GM19468 (cell line): ENCODE measurements at regions not wholly inside any gene's neighbourhood (a gene's known extent, or its start where the extent isn't known, plus 50 kb on each side); places are given as distances from the start of the nearest gene placed in this dataset.
A peak's percentile ranks its signal among the peaks of the same experiment; 100 is the strongest.
"Not testable (repeated sequence)": the region's sequence is repeated elsewhere in the genome, so short reads cannot be mapped to it uniquely, and the experiment has no call there.

Source experiments
- ATAC-seq: cut with Tn5 transposase; IDR thresholded peaks from one replicate; pipeline ENCODE4 v1.9.1; 2021; ENCODE audit warnings: mild to moderate bottlenecking, moderate library complexity, moderate number of reproducible peaks; ENCODE audit not compliant: unreplicated experiment; ENCODE audit errors: extremely low read depth

- no peak for ATAC-seq
Measured at GRCh38 chrX:73965833-73966232, 113.3 kb upstream of the XIST start.

GRCh38 chrX:73964579-73964978 lies 112.1 kb upstream of the XIST start:
- no peak for ATAC-seq

GRCh38 chrX:73963682-73964081 lies 111.2 kb upstream of the XIST start:
- ATAC-seq, result no peak

GRCh38 chrX:73962948-73963347 lies 110.4 kb upstream of the XIST start:
- ATAC-seq, result no peak

GRCh38 chrX:73961867-73962266 lies 109.4 kb upstream of the XIST start:
- ATAC-seq, result not testable (repeated sequence)

- no peak for ATAC-seq
Measured at GRCh38 chrX:73944563-73944908, 92.0 kb upstream of the XIST start.

- ATAC-seq, result peak; percentile 95
Measured at GRCh38 chrX:73943693-73944562, 91.4 kb upstream of the XIST start.

GRCh38 chrX:73940893-73941470 lies 88.5 kb upstream of the XIST start:
- no peak for ATAC-seq

- not testable (repeated sequence) for ATAC-seq
Measured at GRCh38 chrX:73937843-73938242, 85.3 kb upstream of the XIST start.

- no peak for ATAC-seq
Measured at GRCh38 chrX:73932522-73932921, 80.0 kb upstream of the XIST start.

- ATAC-seq, result no peak
Measured at GRCh38 chrX:73930300-73930699, 77.8 kb upstream of the XIST start.

GRCh38 chrX:73922856-73923455 lies 70.4 kb upstream of the XIST start:
- ATAC-seq, result no peak

GRCh38 chrX:73916931-73917667 lies 64.6 kb upstream of the XIST start:
- ATAC-seq, result no peak

- ATAC-seq, result no peak
Measured at GRCh38 chrX:73916489-73916888, 64.0 kb upstream of the XIST start.

- not testable (repeated sequence) for ATAC-seq
Measured at GRCh38 chrX:73914792-73915191, 62.3 kb upstream of the XIST start.

GRCh38 chrX:73913580-73913979 lies 61.1 kb upstream of the XIST start:
- ATAC-seq, result no peak

- ATAC-seq, result not testable (repeated sequence)
Measured at GRCh38 chrX:73911946-73912345, 59.4 kb upstream of the XIST start.

- not testable (repeated sequence) for ATAC-seq
Measured at GRCh38 chrX:73905749-73906374, 53.3 kb upstream of the XIST start.

- ATAC-seq, result no peak
Measured at GRCh38 chrX:73903941-73904340, 51.4 kb upstream of the XIST start.
